ENCODE measurements at regions not wholly inside any gene's neighbourhood (a gene's known extent, or its start where the extent isn't known, plus 50 kb on each side); places are given as distances from the start of the nearest gene placed in this dataset.

DNA sequence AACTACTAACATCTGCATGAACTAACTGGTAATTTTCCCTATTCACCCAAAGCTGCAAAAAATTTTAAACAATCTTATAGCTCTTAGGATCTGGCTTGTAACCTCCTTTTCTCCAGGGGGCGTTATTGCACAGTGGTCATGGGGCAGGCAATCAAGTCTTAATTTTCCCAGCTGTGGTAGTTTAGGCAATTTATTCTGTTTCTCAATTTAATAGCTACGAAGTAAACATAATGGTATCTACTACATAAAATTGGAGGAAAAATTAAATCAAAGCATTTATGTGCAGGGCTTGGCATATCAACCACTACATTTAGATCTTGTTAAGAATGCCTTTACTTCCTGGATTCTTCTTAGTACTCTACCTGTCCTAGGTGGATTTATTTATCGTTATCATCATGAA lies 137.4 kb upstream of the GUCY1A1 start:
- Histone ChIP-seq H3K4me1 (replicated peaks in 1 of 4; ENCODE audit: control insufficient read depth in 3 of 4, insufficient read depth in 4 of 4, low read length in 3 of 4) (no peaks in the 10 kb centered on the region), H3K4me3 (ENCODE audit: extremely low read depth in 1 of 4, insufficient read depth in 2 of 4, low read depth in 3 of 4, low read length in 4 of 4) (no peak overlapping the region), H3K4ac (replicated peaks; ENCODE audit: insufficient read length, low read depth, low read length) (no peak overlapping the region), H4K5ac (ENCODE audit: insufficient read length, low read depth, low read length) (no peak overlapping the region), H3K14ac (ENCODE audit: insufficient read length) (no peak overlapping the region), H2BK5ac (ENCODE audit: low read depth, low read length) (no peak overlapping the region), H3K4me2 (ENCODE audit: insufficient read depth in 1 of 2, low read depth in 2 of 2, low read length in 2 of 2) (no peak overlapping the region), H3K9me3 (ENCODE audit: insufficient read depth in 2 of 2, low read depth in 1 of 2, low read length in 1 of 2) (no peaks in the 10 kb centered on the region), H2AFZ (ENCODE audit: low read length) (no peak overlapping the region), H3K9ac (replicated peaks in 1 of 4; ENCODE audit: extremely low read depth in 1 of 4, low read depth in 3 of 4, low read length in 3 of 4) (no peak overlapping the region), H2BK20ac (ENCODE audit: low read length) (no peak overlapping the region), H3K56ac (replicated peaks; ENCODE audit: insufficient read length, low read depth, low read length) (no peak overlapping the region), H4K20me1 (replicated peaks in 1 of 2; ENCODE audit: control insufficient read depth in 1 of 2, insufficient read depth in 2 of 2, low read length in 2 of 2) (no peaks in the 10 kb centered on the region), H3K18ac (ENCODE audit: extremely low read depth, low read length) (no peak overlapping the region), H2BK120ac (replicated peaks; ENCODE audit: low read depth, low read length) (no peak overlapping the region), H2BK15ac (ENCODE audit: low read length) (no peak overlapping the region), H3K79me1 (ENCODE audit: low read depth, low read length) (no peaks in the 10 kb centered on the region), H4K8ac (ENCODE audit: extremely low read depth, insufficient read depth, low read length) (no peak overlapping the region), H3K27me3 (replicated peaks in 1 of 4; ENCODE audit: control insufficient read depth in 3 of 4, extremely low read depth in 1 of 4, insufficient read depth in 3 of 4, low read length in 3 of 4) (no peaks in the 10 kb centered on the region), H3K79me2 (ENCODE audit: control insufficient read depth in 1 of 2, insufficient read depth in 2 of 2, low read length in 2 of 2) (no peaks in the 10 kb centered on the region), H3K27ac (ENCODE audit: low read depth, low read length) (no peak overlapping the region), H3K23me2 (ENCODE audit: low read depth, low read length) (no peaks in the 10 kb centered on the region), H2BK12ac (ENCODE audit: low read depth, low read length) (no peak overlapping the region), H3K23ac (ENCODE audit: insufficient read length) (no peak overlapping the region), H4K91ac (replicated peaks; ENCODE audit: insufficient read length, low read length) (no peak overlapping the region), H3K36me3 (ENCODE audit: control insufficient read depth in 2 of 4, insufficient read depth in 4 of 4, low read length in 3 of 4) (no peaks in the 10 kb centered on the region), H2AK5ac (ENCODE audit: low read depth, low read length) (no peak overlapping the region)
- WGBS, 2 experiments (ENCODE audit: extremely low coverage in 1 of 2, insufficient coverage in 1 of 2, insufficient read length in 1 of 2, insufficient replicate concordance in 2 of 2, low coverage in 1 of 2, low lambda C conversion rate in 2 of 2, missing lambda C conversion rate in 1 of 2), result 58% methylated on average over 3 of the region's 3 CpGs; no CpG with 5 or more reads in 1 of the 2 experiments
- TF ChIP-seq KDM5A (IDR thresholded peaks at IDR 0.05; ENCODE audit: low read length) (no peak), JUN (IDR thresholded peaks at IDR 0.05; ENCODE audit: low read depth, low read length) (no peak), RAD21 (IDR thresholded peaks at IDR 0.05 in 1 of 2, conservative IDR thresholded peaks at IDR 0.05 in 1 of 2; ENCODE audit: low read depth in 2 of 2, low read length in 2 of 2) (peak; percentile 70 to 76), PHF8 (conservative IDR thresholded peaks at IDR 0.05; ENCODE audit: low read depth, low read length) (no peak)
- TF ChIP-seq, protein P1, sequence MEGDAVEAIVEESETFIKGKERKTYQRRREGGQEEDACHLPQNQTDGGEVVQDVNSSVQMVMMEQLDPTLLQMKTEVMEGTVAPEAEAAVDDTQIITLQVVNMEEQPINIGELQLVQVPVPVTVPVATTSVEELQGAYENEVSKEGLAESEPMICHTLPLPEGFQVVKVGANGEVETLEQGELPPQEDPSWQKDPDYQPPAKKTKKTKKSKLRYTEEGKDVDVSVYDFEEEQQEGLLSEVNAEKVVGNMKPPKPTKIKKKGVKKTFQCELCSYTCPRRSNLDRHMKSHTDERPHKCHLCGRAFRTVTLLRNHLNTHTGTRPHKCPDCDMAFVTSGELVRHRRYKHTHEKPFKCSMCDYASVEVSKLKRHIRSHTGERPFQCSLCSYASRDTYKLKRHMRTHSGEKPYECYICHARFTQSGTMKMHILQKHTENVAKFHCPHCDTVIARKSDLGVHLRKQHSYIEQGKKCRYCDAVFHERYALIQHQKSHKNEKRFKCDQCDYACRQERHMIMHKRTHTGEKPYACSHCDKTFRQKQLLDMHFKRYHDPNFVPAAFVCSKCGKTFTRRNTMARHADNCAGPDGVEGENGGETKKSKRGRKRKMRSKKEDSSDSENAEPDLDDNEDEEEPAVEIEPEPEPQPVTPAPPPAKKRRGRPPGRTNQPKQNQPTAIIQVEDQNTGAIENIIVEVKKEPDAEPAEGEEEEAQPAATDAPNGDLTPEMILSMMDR (IDR thresholded peaks at IDR 0.05; ENCODE audit: control extremely low read depth in 1 of 3, insufficient read depth in 1 of 3, low read depth in 1 of 3, low read length in 3 of 3), result peak in 2 of 3 experiments; percentile 44 to 56; a peak in 3 of 4 replicates
- DNase-seq (ENCODE audit: low read depth in 1 of 2, low spot score in 2 of 2) (no peak), FAIRE-seq (peak; percentile 39)
- ChIA-PET POLR2A (ENCODE audit: partially characterized antibody) (no interaction called here), CTCF (ENCODE audit: partially characterized antibody) (interaction anchor here (0.5 to 2.6 kb wide), 25 partner anchors 10 to 540 kb away, joined by 3 to 13 read pairs (median 4); partner anchors contain the start of gene GUCY1B1)

All from H1 (cell line).